GM23338 (cell line): ENCODE measurements at regions not wholly inside any gene's neighbourhood (a gene's known extent, or its start where the extent isn't known, plus 50 kb on each side); places are given as distances from the start of the nearest gene placed in this dataset.

Experiments used
- ATAC-seq: fragments of 200-7000 bp; cut with Tn5 transposase; 3 replicates; pipeline ENCODE4 v1.9.1; 2020
- DNase-seq: peaks from one replicate; pipeline ENCODE4 v3.0.0-alpha.2; 2015; ENCODE audit warnings: low spot score
- H2AFZ ChIP-seq: fragments of 200-600 bp; sonication (generic); 2 replicates; pipeline ENCODE4 v1.8.0; 2016; ENCODE audit warnings: antibody characterized with exemption, mild to moderate bottlenecking, moderate library complexity
- H3F3A ChIP-seq: fragments of 200-600 bp; sonication (generic); replicated peaks from 2 replicates; pipeline ENCODE4 v1.8.0; 2017; ENCODE audit warnings: antibody characterized with exemption, mixed run types, low read depth
- H3K27ac ChIP-seq: fragments of 200-600 bp; sonication (generic); 2 replicates; pipeline ENCODE4 v1.6.1; 2016; ENCODE audit warnings: low read depth
- H3K27me3 ChIP-seq: fragments of 200-600 bp; sonication (generic); 2 replicates; pipeline ENCODE4 v1.8.0; 2016; ENCODE audit warnings: mild to moderate bottlenecking, mixed run types, moderate library complexity; ENCODE audit not compliant: insufficient read depth
- H3K36me3 ChIP-seq: fragments of 200-600 bp; sonication (generic); 2 replicates; pipeline ENCODE4 v1.8.0; 2016; ENCODE audit warnings: mild to moderate bottlenecking; ENCODE audit not compliant: insufficient read depth
- H3K4me1 ChIP-seq: fragments of 200-600 bp; sonication (generic); 2 replicates; pipeline ENCODE4 v1.8.0; 2016; ENCODE audit warnings: mild to moderate bottlenecking, moderate library complexity; ENCODE audit not compliant: insufficient read depth
- H3K4me2 ChIP-seq: fragments of 200-600 bp; sonication (generic); 2 replicates; pipeline ENCODE4 v1.7.1; 2017; ENCODE audit warnings: mixed run types
- H3K4me3 ChIP-seq: fragments of 200-600 bp; sonication (generic); 2 replicates; pipeline ENCODE4 v1.6.1; 2016; ENCODE audit warnings: mixed run types
- H3K79me2 ChIP-seq: fragments of 200-600 bp; sonication (generic); replicated peaks from 2 replicates; pipeline ENCODE4 v1.8.0; 2017; ENCODE audit warnings: mild to moderate bottlenecking; ENCODE audit not compliant: insufficient read depth
- H3K9me2 ChIP-seq: fragments of 200-600 bp; sonication (generic); 2 replicates; pipeline ENCODE4 v1.8.0; 2017; ENCODE audit not compliant: insufficient read depth
- H4K20me1 ChIP-seq: fragments of 200-600 bp; sonication (generic); replicated peaks from 2 replicates; pipeline ENCODE4 v1.8.0; 2017; ENCODE audit warnings: mild to moderate bottlenecking; ENCODE audit not compliant: insufficient read depth
- H3K27ac Mint-ChIP-seq: 2 replicates; pipeline ENCODE4 v1.8.0; 2020; ENCODE audit warnings: inconsistent platforms, mild to moderate bottlenecking, moderate library complexity, mixed read lengths
- H3K27me3 Mint-ChIP-seq: 3 replicates; pipeline ENCODE4 v1.8.0; 2022; ENCODE audit warnings: low read depth, mild to moderate bottlenecking, moderate library complexity, mixed read lengths, inconsistent platforms; ENCODE audit not compliant: insufficient read depth, poor library complexity
- H3K36me3 Mint-ChIP-seq: 3 replicates; pipeline ENCODE4 v1.8.0; 2021; ENCODE audit warnings: low read depth, mild to moderate bottlenecking, inconsistent platforms, moderate library complexity, mixed read lengths
- H3K4me1 Mint-ChIP-seq: 3 replicates; pipeline ENCODE4 v1.8.0; 2020; ENCODE audit warnings: mild to moderate bottlenecking, inconsistent platforms, mixed read lengths
- H3K4me3 Mint-ChIP-seq: 3 replicates; pipeline ENCODE4 v1.8.0; 2021; ENCODE audit warnings: moderate library complexity, mild to moderate bottlenecking, inconsistent platforms, mixed read lengths
- H3K9me3 Mint-ChIP-seq: 3 replicates; pipeline ENCODE4 v1.8.0; 2020; ENCODE audit warnings: moderate library complexity, mild to moderate bottlenecking, inconsistent platforms, mixed read lengths
- CREB1 ChIP-seq: fragments of 250-450 bp; sonication (Bioruptor Pico); IDR thresholded peaks from 2 replicates; pipeline ENCODE4 v1.5.0; 2020; ENCODE audit warnings: low read depth, mild to moderate bottlenecking, moderate library complexity
- EZH2 ChIP-seq: fragments of 200-600 bp; sonication (generic); IDR thresholded peaks from one replicate; pipeline ENCODE4 v1.8.0; 2017; ENCODE audit warnings: antibody characterized with exemption, mild to moderate bottlenecking, low read depth; ENCODE audit not compliant: unreplicated experiment
- EZH2phosphoT487 ChIP-seq: fragments of 200-600 bp; sonication (generic); IDR thresholded peaks from one replicate; pipeline ENCODE4 v1.8.1; 2018; ENCODE audit warnings: antibody characterized with exemption; ENCODE audit not compliant: unreplicated experiment
- JUNB ChIP-seq: IDR thresholded peaks from one replicate; pipeline ENCODE4 v1.6.1; 2016; ENCODE audit warnings: antibody characterized with exemption; ENCODE audit not compliant: unreplicated experiment
- NANOG ChIP-seq: IDR thresholded peaks from 2 replicates; pipeline ENCODE4 v1.6.1; 2016; ENCODE audit warnings: antibody characterized with exemption, borderline replicate concordance
- POLR2AphosphoS5 ChIP-seq: IDR thresholded peaks from 2 replicates; pipeline ENCODE4 v1.6.1; 2016; ENCODE audit warnings: antibody characterized with exemption, low read depth
- STAT1 ChIP-seq: IDR thresholded peaks from one replicate; pipeline ENCODE4 v1.6.1; 2016; ENCODE audit warnings: antibody characterized with exemption; ENCODE audit not compliant: unreplicated experiment
- ZNF114 ChIP-seq: fragments of 250-450 bp; sonication (Bioruptor Pico); IDR thresholded peaks from 2 replicates; pipeline ENCODE4 v1.5.0; 2020; ENCODE audit warnings: mild to moderate bottlenecking, moderate library complexity
- ZNF331 ChIP-seq: fragments of 250-450 bp; sonication (Bioruptor Pico); IDR thresholded peaks from 2 replicates; pipeline ENCODE4 v1.5.0; 2020; ENCODE audit warnings: low read depth, mild to moderate bottlenecking, moderate library complexity
- ZNF462 ChIP-seq: fragments of 250-450 bp; sonication (Bioruptor Pico); IDR thresholded peaks from 2 replicates; pipeline ENCODE4 v1.5.0; 2020; ENCODE audit warnings: mild to moderate bottlenecking, moderate library complexity
- TF ChIP-seq, protein P1 (sequence below): IDR thresholded peaks from one replicate; pipeline ENCODE4 v1.6.1; 2018; ENCODE audit warnings: antibody characterized with exemption; ENCODE audit not compliant: unreplicated experiment
- TF ChIP-seq, protein P2 (sequence below), 2 experiments: fragments of 200-600 bp in 1 of 2; sonication (generic) in 1 of 2; conservative IDR thresholded peaks; 2 replicates each; pipeline versions ENCODE4 v1.5.1 to v1.6.1; 2016 to 2017; ENCODE audit warnings: antibody characterized with exemption in 2 of 2, low read depth in 2 of 2, mild to moderate bottlenecking in 2 of 2, moderate library complexity in 1 of 2
- TF ChIP-seq, protein P3 (sequence below): IDR thresholded peaks from 2 replicates; pipeline ENCODE4 v1.6.1; 2016; ENCODE audit warnings: antibody characterized with exemption

DNA sequence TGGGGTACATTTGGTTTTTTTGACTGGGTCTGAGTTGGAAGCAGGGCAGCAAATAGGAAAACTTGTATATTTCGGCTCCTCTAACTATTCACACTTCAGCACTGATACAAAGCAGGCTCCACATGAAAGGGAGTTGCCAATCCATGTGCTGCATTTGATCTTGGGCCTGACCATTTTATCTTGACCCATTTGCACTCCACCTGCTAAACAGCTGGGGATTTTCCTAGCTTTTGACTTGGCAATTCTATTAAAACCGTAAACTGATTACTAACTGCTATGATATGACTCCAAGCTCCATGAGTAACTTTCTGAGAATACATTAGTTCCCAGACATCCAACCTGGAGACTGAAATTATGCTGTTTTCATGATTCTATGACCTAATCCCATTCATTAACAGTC, 797.1 kb downstream of the BCL11B start:
- H3K4me3 Mint-ChIP-seq = no peak overlapping the region
- no peak for ATAC-seq
- Histone ChIP-seq H3K36me3 (no peaks in the 10 kb centered on the region), H3K9me2 (peaks cover 22% of the 10 kb centered on the region), H3K27me3 (no peaks in the 10 kb centered on the region), H3K4me1 (no peaks in the 10 kb centered on the region), H3K4me3 (no peak overlapping the region), H2AFZ (no peak overlapping the region), H3K27ac (no peak overlapping the region), H3F3A (no peaks in the 10 kb centered on the region), H3K4me2 (no peak overlapping the region), H4K20me1 (no peaks in the 10 kb centered on the region), H3K79me2 (no peaks in the 10 kb centered on the region)
- TF ChIP-seq POLR2AphosphoS5 (no peak), EZH2phosphoT487 (no peak), ZNF331 (CRISPR knock-in tag) (no peak), CREB1 (CRISPR knock-in tag) (no peak), EZH2 (no peak), JUNB (no peak), ZNF462 (CRISPR knock-in tag) (no peak), STAT1 (no peak), ZNF114 (CRISPR knock-in tag) (no peak), NANOG (no peak)
- TF ChIP-seq, protein P1, sequence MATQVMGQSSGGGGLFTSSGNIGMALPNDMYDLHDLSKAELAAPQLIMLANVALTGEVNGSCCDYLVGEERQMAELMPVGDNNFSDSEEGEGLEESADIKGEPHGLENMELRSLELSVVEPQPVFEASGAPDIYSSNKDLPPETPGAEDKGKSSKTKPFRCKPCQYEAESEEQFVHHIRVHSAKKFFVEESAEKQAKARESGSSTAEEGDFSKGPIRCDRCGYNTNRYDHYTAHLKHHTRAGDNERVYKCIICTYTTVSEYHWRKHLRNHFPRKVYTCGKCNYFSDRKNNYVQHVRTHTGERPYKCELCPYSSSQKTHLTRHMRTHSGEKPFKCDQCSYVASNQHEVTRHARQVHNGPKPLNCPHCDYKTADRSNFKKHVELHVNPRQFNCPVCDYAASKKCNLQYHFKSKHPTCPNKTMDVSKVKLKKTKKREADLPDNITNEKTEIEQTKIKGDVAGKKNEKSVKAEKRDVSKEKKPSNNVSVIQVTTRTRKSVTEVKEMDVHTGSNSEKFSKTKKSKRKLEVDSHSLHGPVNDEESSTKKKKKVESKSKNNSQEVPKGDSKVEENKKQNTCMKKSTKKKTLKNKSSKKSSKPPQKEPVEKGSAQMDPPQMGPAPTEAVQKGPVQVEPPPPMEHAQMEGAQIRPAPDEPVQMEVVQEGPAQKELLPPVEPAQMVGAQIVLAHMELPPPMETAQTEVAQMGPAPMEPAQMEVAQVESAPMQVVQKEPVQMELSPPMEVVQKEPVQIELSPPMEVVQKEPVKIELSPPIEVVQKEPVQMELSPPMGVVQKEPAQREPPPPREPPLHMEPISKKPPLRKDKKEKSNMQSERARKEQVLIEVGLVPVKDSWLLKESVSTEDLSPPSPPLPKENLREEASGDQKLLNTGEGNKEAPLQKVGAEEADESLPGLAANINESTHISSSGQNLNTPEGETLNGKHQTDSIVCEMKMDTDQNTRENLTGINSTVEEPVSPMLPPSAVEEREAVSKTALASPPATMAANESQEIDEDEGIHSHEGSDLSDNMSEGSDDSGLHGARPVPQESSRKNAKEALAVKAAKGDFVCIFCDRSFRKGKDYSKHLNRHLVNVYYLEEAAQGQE = no peak
- TF ChIP-seq, protein P2, sequence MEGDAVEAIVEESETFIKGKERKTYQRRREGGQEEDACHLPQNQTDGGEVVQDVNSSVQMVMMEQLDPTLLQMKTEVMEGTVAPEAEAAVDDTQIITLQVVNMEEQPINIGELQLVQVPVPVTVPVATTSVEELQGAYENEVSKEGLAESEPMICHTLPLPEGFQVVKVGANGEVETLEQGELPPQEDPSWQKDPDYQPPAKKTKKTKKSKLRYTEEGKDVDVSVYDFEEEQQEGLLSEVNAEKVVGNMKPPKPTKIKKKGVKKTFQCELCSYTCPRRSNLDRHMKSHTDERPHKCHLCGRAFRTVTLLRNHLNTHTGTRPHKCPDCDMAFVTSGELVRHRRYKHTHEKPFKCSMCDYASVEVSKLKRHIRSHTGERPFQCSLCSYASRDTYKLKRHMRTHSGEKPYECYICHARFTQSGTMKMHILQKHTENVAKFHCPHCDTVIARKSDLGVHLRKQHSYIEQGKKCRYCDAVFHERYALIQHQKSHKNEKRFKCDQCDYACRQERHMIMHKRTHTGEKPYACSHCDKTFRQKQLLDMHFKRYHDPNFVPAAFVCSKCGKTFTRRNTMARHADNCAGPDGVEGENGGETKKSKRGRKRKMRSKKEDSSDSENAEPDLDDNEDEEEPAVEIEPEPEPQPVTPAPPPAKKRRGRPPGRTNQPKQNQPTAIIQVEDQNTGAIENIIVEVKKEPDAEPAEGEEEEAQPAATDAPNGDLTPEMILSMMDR (conservative IDR thresholded peaks at IDR 0.05; ENCODE audit: low read depth in 2 of 2) = no peak
- TF ChIP-seq, protein P3, sequence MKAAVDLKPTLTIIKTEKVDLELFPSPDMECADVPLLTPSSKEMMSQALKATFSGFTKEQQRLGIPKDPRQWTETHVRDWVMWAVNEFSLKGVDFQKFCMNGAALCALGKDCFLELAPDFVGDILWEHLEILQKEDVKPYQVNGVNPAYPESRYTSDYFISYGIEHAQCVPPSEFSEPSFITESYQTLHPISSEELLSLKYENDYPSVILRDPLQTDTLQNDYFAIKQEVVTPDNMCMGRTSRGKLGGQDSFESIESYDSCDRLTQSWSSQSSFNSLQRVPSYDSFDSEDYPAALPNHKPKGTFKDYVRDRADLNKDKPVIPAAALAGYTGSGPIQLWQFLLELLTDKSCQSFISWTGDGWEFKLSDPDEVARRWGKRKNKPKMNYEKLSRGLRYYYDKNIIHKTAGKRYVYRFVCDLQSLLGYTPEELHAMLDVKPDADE = no peak
- H3K27me3 Mint-ChIP-seq = no peaks in the 10 kb centered on the region
- peaks cover 6% of the 10 kb centered on the region; the same call in 1 of the 3 replicates for H3K9me3 Mint-ChIP-seq
- H3K36me3 Mint-ChIP-seq = no peaks in the 10 kb centered on the region
- DNase-seq = no peak
- H3K27ac Mint-ChIP-seq = no peak overlapping the region
- H3K4me1 Mint-ChIP-seq = no peaks in the 10 kb centered on the region
